HG02938 (cell line): ENCODE measurements at regions not wholly inside any gene's neighbourhood (a gene's known extent, or its start where the extent isn't known, plus 50 kb on each side); places are given as distances from the start of the nearest gene placed in this dataset.

Source experiments
- ATAC-seq: cut with Tn5 transposase; IDR thresholded peaks from one replicate; pipeline ENCODE4 v1.9.1; 2021; ENCODE audit warnings: mild to moderate bottlenecking, moderate library complexity; ENCODE audit not compliant: unreplicated experiment

GRCh38 chr11:19409307-19409706 lies 168.6 kb upstream of the E2F8 start:
- no peak for ATAC-seq

- no peak for ATAC-seq
These were observed 167.0 kb upstream of the E2F8 start for GRCh38 chr11:19407677-19408270.

- no peak for ATAC-seq
These were observed 165.2 kb upstream of the E2F8 start for GRCh38 chr11:19405966-19406365.

GRCh38 chr11:19404787-19405186 lies 164.0 kb upstream of the E2F8 start:
- no peak for ATAC-seq

- no peak for ATAC-seq
These were observed 162.6 kb upstream of the E2F8 start for GRCh38 chr11:19403196-19403895.

GRCh38 chr11:19400296-19400695 lies 159.6 kb upstream of the E2F8 start:
- no peak for ATAC-seq

GRCh38 chr11:19398772-19399527 lies 158.2 kb upstream of the E2F8 start:
- ATAC-seq, result no peak

GRCh38 chr11:19398273-19398672 lies 157.5 kb upstream of the E2F8 start:
- ATAC-seq, result no peak

- ATAC-seq, result no peak
These were observed 154.3 kb upstream of the E2F8 start for GRCh38 chr11:19395050-19395449.

- peak; percentile 62 for ATAC-seq
These were observed 153.8 kb upstream of the E2F8 start for GRCh38 chr11:19394525-19395016.

- no peak for ATAC-seq
These were observed 153.2 kb upstream of the E2F8 start for GRCh38 chr11:19393941-19394340.

GRCh38 chr11:19392847-19393518 lies 152.2 kb upstream of the E2F8 start:
- no peak for ATAC-seq

- ATAC-seq, result no peak
These were observed 151.6 kb upstream of the E2F8 start for GRCh38 chr11:19392321-19392720.

- ATAC-seq, result no peak
These were observed 150.9 kb upstream of the E2F8 start for GRCh38 chr11:19391652-19392051.

GRCh38 chr11:19391026-19391425 lies 150.3 kb upstream of the E2F8 start:
- ATAC-seq, result no peak

- no peak for ATAC-seq
These were observed 149.1 kb upstream of the E2F8 start for GRCh38 chr11:19389787-19390303.

- no peak for ATAC-seq
These were observed 141.4 kb upstream of the E2F8 start for GRCh38 chr11:19382131-19382611.

GRCh38 chr11:19380375-19380774 lies 139.6 kb upstream of the E2F8 start:
- ATAC-seq, result no peak

- ATAC-seq, result no peak
These were observed 138.7 kb upstream of the E2F8 start for GRCh38 chr11:19379465-19379864.

GRCh38 chr11:19378814-19379213 lies 138.1 kb upstream of the E2F8 start:
- no peak for ATAC-seq

- ATAC-seq, result no peak
These were observed 137.1 kb upstream of the E2F8 start for GRCh38 chr11:19377881-19378280.
